Muscle of back (tissue), 3 donors: ENCODE measurements at regions not wholly inside any gene's neighbourhood (a gene's known extent, or its start where the extent isn't known, plus 50 kb on each side); places are given as distances from the start of the nearest gene placed in this dataset.

Experiments
- DNase-seq, 3 donors: peaks; one replicate each; pipeline versions ENCODE4 v3.0.0 to v3.0.0-alpha.2; 2013

- DNase-seq, result no peak
Observed at GRCh38 chr17:79176792-79177601, 102.4 kb downstream of the ENGASE start.

- no peak for DNase-seq
Observed at GRCh38 chr17:79174905-79175856, 100.6 kb downstream of the ENGASE start.

- no peak for DNase-seq
Observed at GRCh38 chr17:79174193-79174765, 99.7 kb downstream of the ENGASE start.

GRCh38 chr17:79171188-79171587, 96.6 kb downstream of the ENGASE start:
- DNase-seq, result peak in 2 of 3 donors; percentile 16 to 56

- no peak for DNase-seq
Observed at GRCh38 chr17:79169861-79170260, 95.2 kb downstream of the ENGASE start.

GRCh38 chr17:79169366-79169765, 94.7 kb downstream of the ENGASE start:
- DNase-seq, result no peak

- DNase-seq, result no peak
Observed at GRCh38 chr17:79168486-79169055, 93.9 kb downstream of the ENGASE start.

- no peak for DNase-seq
Observed at GRCh38 chr17:79167486-79167885, 92.9 kb downstream of the ENGASE start.

GRCh38 chr17:79165756-79166473, 91.3 kb downstream of the ENGASE start:
- DNase-seq, result no peak

- DNase-seq, result no peak
Observed at GRCh38 chr17:79164913-79165695, 90.5 kb downstream of the ENGASE start.

- DNase-seq, result no peak
Observed at GRCh38 chr17:79164408-79164807, 89.8 kb downstream of the ENGASE start.

GRCh38 chr17:79163071-79163470, 88.4 kb downstream of the ENGASE start:
- no peak for DNase-seq

GRCh38 chr17:79162012-79162963, 87.7 kb downstream of the ENGASE start:
- DNase-seq, result no peak

GRCh38 chr17:79160980-79161636, 86.5 kb downstream of the ENGASE start:
- DNase-seq, result peak in 2 of 3 donors; percentile 7 to 38

- DNase-seq, result no peak
Observed at GRCh38 chr17:79159926-79160325, 85.3 kb downstream of the ENGASE start.

- DNase-seq, result no peak
Observed at GRCh38 chr17:79159471-79159870, 84.8 kb downstream of the ENGASE start.

- no peak for DNase-seq
Observed at GRCh38 chr17:79156463-79157095, 82.0 kb downstream of the ENGASE start.

- no peak for DNase-seq
Observed at GRCh38 chr17:79155701-79156100, 81.1 kb downstream of the ENGASE start.
